H1 (cell line): ENCODE measurements at regions not wholly inside any gene's neighbourhood (a gene's known extent, or its start where the extent isn't known, plus 50 kb on each side); places are given as distances from the start of the nearest gene placed in this dataset.
"Not testable (repeated sequence)": the region's sequence is repeated elsewhere in the genome, so short reads cannot be mapped to it uniquely, and the experiment has no call there.

Experiments
- CTCF ChIA-PET: fragments of 300-600 bp; sonication (Branson Sonifier 250); formaldehyde crosslinking; loops from one replicate; lab custom pipeline; 2021; ENCODE audit not compliant: partially characterized antibody; lab: Charles Lee
- POLR2A ChIA-PET: fragments of 300-600 bp; sonication (Branson Sonifier 250); formaldehyde crosslinking; loops from one replicate; lab custom pipeline; 2021; ENCODE audit warnings: inconsistent platforms; ENCODE audit not compliant: partially characterized antibody; lab: Charles Lee
- DNase-seq, 2 experiments: peaks; one replicate each; pipeline versions ENCODE4 v3.0.0 to v3.0.0-alpha.2; 2010 to 2022; ENCODE audit warnings: low spot score in 2 of 2, low read depth in 1 of 2, mixed read lengths in 1 of 2
- FAIRE-seq: peaks from 2 replicates; lab custom pipeline; 2011; peaks lifted over from hg19 to GRCh38; lab: Jason Lieb, UNC
- H2AFZ ChIP-seq: 2 replicates; pipeline ENCODE4 v1.8.1; 2012; ENCODE audit warnings: low read length, inconsistent platforms
- H2AK5ac ChIP-seq: 2 replicates; pipeline ENCODE4 v1.6.1; 2013; ENCODE audit warnings: low read depth, low read length
- H2BK120ac ChIP-seq: replicated peaks from 2 replicates; pipeline ENCODE3; 2013; ENCODE audit warnings: low read depth, low read length, inconsistent platforms
- H2BK12ac ChIP-seq: 2 replicates; pipeline ENCODE4 v1.6.1; 2013; ENCODE audit warnings: low read depth, low read length
- H2BK15ac ChIP-seq: 2 replicates; pipeline ENCODE4 v1.6.1; 2013; ENCODE audit warnings: low read length
- H2BK20ac ChIP-seq: 2 replicates; pipeline ENCODE4 v1.6.1; 2013; ENCODE audit warnings: low read length
- H2BK5ac ChIP-seq: 2 replicates; pipeline ENCODE4 v1.6.1; 2013; ENCODE audit warnings: low read depth, low read length
- H3K14ac ChIP-seq: 2 replicates; pipeline ENCODE4 v1.6.1; 2013; ENCODE audit warnings: inconsistent platforms; ENCODE audit not compliant: insufficient read length
- H3K18ac ChIP-seq: 2 replicates; pipeline ENCODE4 v1.6.1; 2013; ENCODE audit warnings: low read length; ENCODE audit errors: extremely low read depth
- H3K23ac ChIP-seq: 2 replicates; pipeline ENCODE4 v1.6.1; 2013; ENCODE audit warnings: inconsistent platforms; ENCODE audit not compliant: insufficient read length
- H3K23me2 ChIP-seq: 2 replicates; pipeline ENCODE4 v1.6.1; 2013; ENCODE audit warnings: low read depth, low read length
- H3K27ac ChIP-seq: 2 replicates; pipeline ENCODE4 v1.6.1; 2011; ENCODE audit warnings: low read depth, low read length, inconsistent platforms
- H3K27me3 ChIP-seq, 4 experiments: replicated peaks in 1 of 4; 1 replicate in 1 of 4; 2 replicates in 3 of 4; pipeline versions ENCODE4 v1.6.1 to v1.8.1; 2011 to 2013; ENCODE audit warnings: low read length in 3 of 4, mild to moderate bottlenecking in 3 of 4, inconsistent platforms in 2 of 4, mixed read lengths in 2 of 4, moderate library complexity in 1 of 4; ENCODE audit not compliant: control insufficient read depth in 3 of 4, insufficient read depth in 3 of 4; ENCODE audit errors: extremely low read depth in 1 of 4
- H3K36me3 ChIP-seq, 4 experiments: 2 replicates each; pipeline versions ENCODE4 v1.6.1 to v1.8.1; 2011 to 2013; ENCODE audit warnings: mild to moderate bottlenecking in 4 of 4, low read length in 3 of 4, moderate library complexity in 2 of 4, control low read depth in 1 of 4, inconsistent platforms in 1 of 4; ENCODE audit not compliant: insufficient read depth in 4 of 4, control insufficient read depth in 2 of 4
- H3K4ac ChIP-seq: replicated peaks from 2 replicates; pipeline ENCODE3; 2013; ENCODE audit warnings: low read length, low read depth, mixed read lengths, inconsistent platforms; ENCODE audit not compliant: insufficient read length
- H3K4me1 ChIP-seq, 4 experiments: replicated peaks in 1 of 4; 1 replicate in 1 of 4; 2 replicates in 3 of 4; pipeline versions ENCODE4 v1.6.1 to v1.8.1; 2011 to 2013; ENCODE audit warnings: low read length in 3 of 4, inconsistent platforms in 2 of 4, mixed read lengths in 1 of 4; ENCODE audit not compliant: insufficient read depth in 4 of 4, control insufficient read depth in 3 of 4
- H3K4me2 ChIP-seq, 2 experiments: 2 replicates each; pipeline versions ENCODE4 v1.6.1 to v1.8.1; 2011 to 2013; ENCODE audit warnings: low read depth in 2 of 2, low read length in 2 of 2, control low read depth in 1 of 2, inconsistent platforms in 1 of 2, mild to moderate bottlenecking in 1 of 2; ENCODE audit not compliant: insufficient read depth in 1 of 2
- H3K4me3 ChIP-seq, 4 experiments: fragments of 200-600, 300-600 bp in 1 of 4; sonication (generic), shearing (Covaris generic), sonication (Bioruptor Twin) in 1 of 4; 2 replicates each; pipeline versions ENCODE4 v1.5.1 to v1.8.1; 2011 to 2016; ENCODE audit warnings: low read length in 4 of 4, low read depth in 3 of 4, control low read depth in 2 of 4, inconsistent platforms in 2 of 4, mild to moderate bottlenecking in 2 of 4, mixed read lengths in 1 of 4, moderate library complexity in 1 of 4; ENCODE audit not compliant: insufficient read depth in 2 of 4; ENCODE audit errors: extremely low read depth in 1 of 4
- H3K56ac ChIP-seq: replicated peaks from 2 replicates; pipeline ENCODE3; 2013; ENCODE audit warnings: low read depth, mild to moderate bottlenecking, mixed read lengths, low read length, inconsistent platforms; ENCODE audit not compliant: insufficient read length
- H3K79me1 ChIP-seq: 2 replicates; pipeline ENCODE4 v1.6.1; 2013; ENCODE audit warnings: low read depth, low read length, control low read depth
- H3K79me2 ChIP-seq, 2 experiments: 2 replicates each; pipeline versions ENCODE4 v1.6.1 to v1.8.1; 2012 to 2013; ENCODE audit warnings: low read length in 2 of 2, mild to moderate bottlenecking in 2 of 2, inconsistent platforms in 1 of 2; ENCODE audit not compliant: insufficient read depth in 2 of 2, control insufficient read depth in 1 of 2
- H3K9ac ChIP-seq, 4 experiments: replicated peaks in 1 of 4; 1 replicate in 1 of 4; 2 replicates in 3 of 4; pipeline versions ENCODE4 v1.6.1 to v1.8.1; 2011 to 2013; ENCODE audit warnings: low read depth in 3 of 4, low read length in 3 of 4, control low read depth in 2 of 4, mild to moderate bottlenecking in 2 of 4, moderate library complexity in 2 of 4, inconsistent platforms in 1 of 4; ENCODE audit errors: extremely low read depth in 1 of 4
- H3K9me3 ChIP-seq, 2 experiments: 2 replicates each; pipeline versions ENCODE4 v1.6.1 to v1.8.1; 2012 to 2013; ENCODE audit warnings: mild to moderate bottlenecking in 2 of 2, moderate library complexity in 2 of 2, control low read depth in 1 of 2, inconsistent platforms in 1 of 2, low read depth in 1 of 2, low read length in 1 of 2, mixed read lengths in 1 of 2; ENCODE audit not compliant: insufficient read depth in 2 of 2
- H4K20me1 ChIP-seq, 2 experiments: replicated peaks in 1 of 2; 2 replicates each; pipeline versions ENCODE3 to v1.8.1; 2011 to 2013; ENCODE audit warnings: inconsistent platforms in 2 of 2, low read length in 2 of 2, mild to moderate bottlenecking in 1 of 2; ENCODE audit not compliant: insufficient read depth in 2 of 2, control insufficient read depth in 1 of 2
- H4K5ac ChIP-seq: 2 replicates; pipeline ENCODE4 v1.6.1; 2013; ENCODE audit warnings: low read length, low read depth, mixed read lengths, inconsistent platforms; ENCODE audit not compliant: insufficient read length
- H4K8ac ChIP-seq: 2 replicates; pipeline ENCODE4 v1.8.0; 2013; ENCODE audit warnings: mild to moderate bottlenecking, moderate library complexity, low read length, inconsistent platforms; ENCODE audit not compliant: insufficient read depth; ENCODE audit errors: extremely low read depth
- H4K91ac ChIP-seq: replicated peaks from 2 replicates; pipeline ENCODE3; 2013; ENCODE audit warnings: low read length, mixed read lengths, inconsistent platforms; ENCODE audit not compliant: insufficient read length
- WGBS, 2 experiments: shearing (Covaris generic) in 1 of 2; methylation state at CpG; one replicate each; pipeline versions ENCODE4 v1.1.6 to v1.1.7; 2013 to 2015; ENCODE audit warnings: low lambda C conversion rate in 2 of 2, mixed read lengths in 2 of 2, inconsistent platforms in 1 of 2, low coverage in 1 of 2, missing lambda C conversion rate in 1 of 2; ENCODE audit not compliant: insufficient replicate concordance in 2 of 2, insufficient coverage in 1 of 2, insufficient read length in 1 of 2; ENCODE audit errors: extremely low coverage in 1 of 2, missing lambda C conversion rate in 1 of 2; 5-methylcytosine and 5-hydroxymethylcytosine counted together

DNA sequence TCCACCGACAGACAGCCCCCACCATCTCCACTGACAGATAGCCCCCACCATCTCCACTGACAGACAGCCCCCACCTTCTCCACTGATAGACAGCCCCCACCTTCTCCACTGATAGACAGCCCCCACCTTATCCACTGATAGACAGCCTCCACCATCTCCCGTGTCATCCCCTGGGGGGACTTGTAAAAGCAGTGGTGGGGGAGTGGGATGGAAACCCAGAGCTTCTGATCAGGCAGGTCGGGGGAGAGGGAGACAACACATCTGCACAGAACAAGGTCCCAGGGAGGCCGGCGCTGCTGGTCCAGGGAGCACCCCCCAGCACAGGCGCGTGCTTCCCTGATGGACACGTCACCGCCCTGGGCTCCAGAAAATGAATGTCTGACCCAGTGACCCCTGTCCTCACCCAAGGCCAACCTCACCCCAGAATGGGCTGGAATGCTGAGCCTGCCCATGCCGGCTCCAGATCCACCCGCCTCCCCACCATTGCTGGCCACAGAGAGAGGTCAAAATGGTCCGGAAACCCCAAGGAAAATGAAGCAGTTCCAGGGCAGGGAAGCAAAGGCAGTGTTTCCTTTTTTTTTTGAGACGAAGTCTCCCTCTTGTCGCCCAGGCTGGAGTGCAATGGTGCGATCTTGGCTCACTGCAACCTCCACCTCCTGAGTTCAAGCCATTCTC lies 91.6 kb upstream of the METTL9 start:
- H4K91ac ChIP-seq, POLR2A ChIA-PET, H2AFZ ChIP-seq, H3K4me3 ChIP-seq, H3K14ac ChIP-seq, H3K9ac ChIP-seq, H3K79me1 ChIP-seq, H3K4ac ChIP-seq, H3K23me2 ChIP-seq, H3K18ac ChIP-seq, H2BK5ac ChIP-seq, H3K9me3 ChIP-seq, H3K27ac ChIP-seq, FAIRE-seq, H3K56ac ChIP-seq, H4K8ac ChIP-seq, H3K27me3 ChIP-seq, H3K4me2 ChIP-seq, H3K4me1 ChIP-seq, CTCF ChIA-PET, H2BK12ac ChIP-seq, H2BK20ac ChIP-seq, H2AK5ac ChIP-seq, H3K36me3 ChIP-seq, H3K23ac ChIP-seq, H2BK15ac ChIP-seq, H2BK120ac ChIP-seq, H4K5ac ChIP-seq: not testable (repeated sequence)
- peak in 1 of 2 experiments; percentile 46 for DNase-seq
- H3K79me2 ChIP-seq, result peaks cover 20 to 84% of the 10 kb centered on the region in 2 experiments
- H4K20me1 ChIP-seq, result peaks cover 6 to 15% of the 10 kb centered on the region in 2 experiments
- 95% methylated on average over 14 of the region's 15 CpGs; no CpG with 5 or more reads in 1 of the 2 experiments for WGBS, 2 experiments
